HepG2 (cell line): ENCODE measurements at regions not wholly inside any gene's neighbourhood (a gene's known extent, or its start where the extent isn't known, plus 50 kb on each side); places are given as distances from the start of the nearest gene placed in this dataset.

Source experiments
- ATAC-seq: fragments of 200-7000 bp; cut with Tn5 transposase; 3 replicates; pipeline ENCODE4 v1.9.1; 2020; ENCODE audit warnings: mild to moderate bottlenecking, moderate library complexity
- BruUV-seq: library from RNA; stranded (reverse); fragments of 400-500 nt; replicated peaks from 2 replicates; lab custom pipeline; 2021; lab: Mats Ljungman, UMichigan
- CTCF ChIA-PET: fragments of 300-600 bp; formaldehyde crosslinking; extraction: SDS; loops from one replicate; lab custom pipeline; 2021; ENCODE audit warnings: low total read pairs, inconsistent platforms, low intra/inter-chr PET ratio; lab: Yijun Ruan, JAX
- POLR2A ChIA-PET: fragments of 350-600 bp; sonication (Branson Sonifier 250); formaldehyde crosslinking; loops from one replicate; lab custom pipeline; 2020; ENCODE audit warnings: antibody characterized with exemption, inconsistent platforms; lab: Yijun Ruan, JAX
- DNase-seq: peaks from one replicate; pipeline ENCODE4 v3.0.0-alpha.2; 2015; ENCODE audit warnings: low spot score
- FAIRE-seq: peaks from 3 replicates; lab custom pipeline; 2011; peaks lifted over from hg19 to GRCh38; lab: Jason Lieb, UNC
- H2AFZ ChIP-seq: one replicate; pipeline ENCODE4 v1.6.1; 2011; ENCODE audit warnings: low read length, inconsistent platforms
- H3K27ac ChIP-seq: fragments of 300-600 bp; 3 replicates; pipeline ENCODE4 v1.8.0; 2011; ENCODE audit warnings: mixed run types, mild to moderate bottlenecking, mixed read lengths, low read length, inconsistent platforms; ENCODE audit not compliant: insufficient read depth; ENCODE audit errors: extremely low read length
- H3K27me3 ChIP-seq, 2 experiments: fragments of 200-600 bp in 1 of 2; 2 replicates in 1 of 2; 3 replicates in 1 of 2; pipeline versions ENCODE4 v1.6.0 to v1.8.0; 2011; ENCODE audit warnings: low read length in 2 of 2, mild to moderate bottlenecking in 2 of 2, moderate library complexity in 2 of 2, inconsistent platforms in 1 of 2; ENCODE audit not compliant: insufficient read depth in 2 of 2, control insufficient read depth in 1 of 2
- H3K36me3 ChIP-seq, 2 experiments: fragments of 200-600 bp in 1 of 2; replicated peaks in 1 of 2; 2 replicates in 1 of 2; 3 replicates in 1 of 2; pipeline versions ENCODE4 v1.5.1 to v1.8.0; 2011; ENCODE audit warnings: low read length in 2 of 2, inconsistent platforms in 1 of 2; ENCODE audit not compliant: insufficient read depth in 2 of 2, control insufficient read depth in 1 of 2
- H3K4me1 ChIP-seq: 2 replicates; pipeline ENCODE4 v1.5.1; 2012; ENCODE audit warnings: low read length, inconsistent platforms; ENCODE audit not compliant: insufficient read depth
- H3K4me2 ChIP-seq: 2 replicates; pipeline ENCODE4 v1.6.0; 2011; ENCODE audit warnings: low read depth, low read length, inconsistent platforms
- H3K4me3 ChIP-seq, 3 experiments: fragments of 200-600 bp in 1 of 3; sonication (generic), shearing (Covaris generic) in 1 of 3; replicated peaks in 1 of 3; 2 replicates each; pipeline ENCODE4 v1.5.1; 2011 to 2016; ENCODE audit warnings: low read length in 3 of 3, inconsistent platforms in 2 of 3, low read depth in 2 of 3, mild to moderate bottlenecking in 2 of 3, control low read depth in 1 of 3, mixed read lengths in 1 of 3; ENCODE audit not compliant: insufficient read depth in 1 of 3
- H3K79me2 ChIP-seq: one replicate; pipeline ENCODE4 v1.6.1; 2011; ENCODE audit warnings: low read length, inconsistent platforms; ENCODE audit not compliant: insufficient read depth
- H3K9ac ChIP-seq: 2 replicates; pipeline ENCODE4 v1.6.0; 2011; ENCODE audit warnings: mild to moderate bottlenecking, low read depth, low read length, inconsistent platforms; ENCODE audit not compliant: insufficient read depth
- H3K9me3 ChIP-seq: 2 replicates; pipeline ENCODE4 v1.5.1; 2012; ENCODE audit warnings: mild to moderate bottlenecking, low read length
- H4K20me1 ChIP-seq: 2 replicates; pipeline ENCODE4 v1.6.0; 2011; ENCODE audit warnings: inconsistent platforms, mild to moderate bottlenecking, low read length, moderate library complexity; ENCODE audit not compliant: insufficient read depth
- ARNT2 ChIP-seq: sonication (generic); formaldehyde crosslinking; IDR thresholded peaks from 2 replicates; pipeline ENCODE4 v1.8.0; 2022; ENCODE audit warnings: mild to moderate bottlenecking, low read depth, missing genetic modification reagents, moderate library complexity
- ATF7 ChIP-seq, 2 experiments: fragments of 450-650 bp in 1 of 2; sonication (generic) in 1 of 2; formaldehyde crosslinking in 1 of 2; IDR thresholded peaks; 2 replicates each; pipeline versions ENCODE4 v1.4.0 to v1.6.1; 2016 to 2020; ENCODE audit warnings: antibody characterized with exemption in 1 of 2, mild to moderate bottlenecking in 1 of 2, missing genetic modification reagents in 1 of 2
- KMT2A ChIP-seq: sonication (generic); formaldehyde crosslinking; IDR thresholded peaks from 2 replicates; pipeline ENCODE4 v1.4.0; 2020; ENCODE audit warnings: missing genetic modification reagents
- PHF5A ChIP-seq: IDR thresholded peaks from one replicate; pipeline ENCODE4 v1.6.1; 2018; ENCODE audit warnings: low read depth, missing genetic modification reagents; ENCODE audit not compliant: unreplicated experiment
- SIX1 ChIP-seq: sonication (generic); formaldehyde crosslinking; IDR thresholded peaks from 2 replicates; pipeline ENCODE4 v1.4.0; 2020; ENCODE audit warnings: missing genetic modification reagents, borderline replicate concordance
- SMARCC2 ChIP-seq: fragments of 450-650 bp; IDR thresholded peaks from 2 replicates; pipeline ENCODE4 v1.6.1; 2017; ENCODE audit warnings: antibody characterized with exemption, mild to moderate bottlenecking
- SRY ChIP-seq: sonication (generic); formaldehyde crosslinking; IDR thresholded peaks from 2 replicates; pipeline ENCODE4 v1.8.0; 2022; ENCODE audit warnings: mild to moderate bottlenecking, missing genetic modification reagents
- TEAD2 ChIP-seq: sonication (generic); formaldehyde crosslinking; IDR thresholded peaks from 2 replicates; pipeline ENCODE4 v1.9.0; 2021; ENCODE audit warnings: missing genetic modification reagents
- ZBTB42 ChIP-seq: sonication (generic); formaldehyde crosslinking; IDR thresholded peaks from 2 replicates; pipeline ENCODE4 v1.5.0; 2020; ENCODE audit warnings: mild to moderate bottlenecking, missing genetic modification reagents
- ZNF451 ChIP-seq: sonication (generic); formaldehyde crosslinking; IDR thresholded peaks from 2 replicates; pipeline ENCODE4 v1.5.0; 2020; ENCODE audit warnings: mild to moderate bottlenecking, missing genetic modification reagents
- ZNF724P ChIP-seq: sonication (generic); formaldehyde crosslinking; IDR thresholded peaks from 2 replicates; pipeline ENCODE4 v1.8.0; 2022; ENCODE audit warnings: missing genetic modification reagents, borderline replicate concordance
- WGBS: methylation state at CpG from one replicate; pipeline ENCODE4 v1.1.6; 2017; ENCODE audit warnings: low lambda C conversion rate; 5-methylcytosine and 5-hydroxymethylcytosine counted together
- in situ Hi-C: cut with HindIII; loops from 2 replicates; pipeline ENCODE4 v1.10.0; 2017; ENCODE audit warnings: low pct_unique_long_range_greater_than_20kb; ENCODE audit not compliant: extremely low pct_ligation_motif_present
- intact Hi-C: fragments of 100-400 bp; cut with micrococcal nuclease; formaldehyde crosslinking; loops from one replicate; pipeline ENCODE4 v1.10.0; 2022; ENCODE audit not compliant: unreplicated experiment
- TF ChIP-seq, protein P1 (sequence below): sonication (generic); formaldehyde crosslinking; IDR thresholded peaks from 2 replicates; pipeline ENCODE4 v1.4.0; 2020; ENCODE audit warnings: low read depth, mild to moderate bottlenecking, missing genetic modification reagents
- TF ChIP-seq, protein P2 (sequence below): IDR thresholded peaks from 2 replicates; pipeline ENCODE4 v1.6.1; 2016
- TF ChIP-seq, protein P3 (sequence below): sonication (generic); formaldehyde crosslinking; IDR thresholded peaks from 2 replicates; pipeline ENCODE4 v1.5.1; 2020; ENCODE audit warnings: missing genetic modification reagents, mild to moderate bottlenecking, borderline replicate concordance
- TF ChIP-seq, protein P4 (sequence below): sonication (generic); formaldehyde crosslinking; IDR thresholded peaks from 2 replicates; pipeline ENCODE4 v1.8.1; 2023; ENCODE audit warnings: mild to moderate bottlenecking, inconsistent platforms, moderate library complexity, missing genetic modification reagents, borderline replicate concordance

DNA sequence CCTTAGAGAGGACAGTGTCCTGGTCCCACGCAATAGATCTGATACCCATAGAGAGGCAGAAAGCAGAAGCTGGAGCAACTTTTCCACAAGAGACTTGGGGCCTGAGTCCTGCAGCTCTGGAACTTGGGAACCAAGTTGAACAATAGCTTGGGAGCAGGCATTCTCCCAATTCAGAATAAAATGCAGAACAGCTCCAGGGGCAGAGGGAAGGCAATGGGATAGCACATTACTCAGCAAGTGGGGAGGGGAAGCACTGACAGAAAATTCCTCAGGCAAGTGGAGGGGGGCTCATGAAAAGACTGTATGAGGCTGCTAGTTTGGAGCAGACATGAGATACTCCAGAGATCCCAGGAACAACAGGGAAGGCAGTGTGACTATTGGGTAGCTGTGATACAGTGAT, 513.6 kb downstream of the HINT1 start (continued):
- TF ChIP-seq, protein P1, sequence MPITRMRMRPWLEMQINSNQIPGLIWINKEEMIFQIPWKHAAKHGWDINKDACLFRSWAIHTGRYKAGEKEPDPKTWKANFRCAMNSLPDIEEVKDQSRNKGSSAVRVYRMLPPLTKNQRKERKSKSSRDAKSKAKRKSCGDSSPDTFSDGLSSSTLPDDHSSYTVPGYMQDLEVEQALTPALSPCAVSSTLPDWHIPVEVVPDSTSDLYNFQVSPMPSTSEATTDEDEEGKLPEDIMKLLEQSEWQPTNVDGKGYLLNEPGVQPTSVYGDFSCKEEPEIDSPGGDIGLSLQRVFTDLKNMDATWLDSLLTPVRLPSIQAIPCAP = no peak
- TF ChIP-seq, protein P2, sequence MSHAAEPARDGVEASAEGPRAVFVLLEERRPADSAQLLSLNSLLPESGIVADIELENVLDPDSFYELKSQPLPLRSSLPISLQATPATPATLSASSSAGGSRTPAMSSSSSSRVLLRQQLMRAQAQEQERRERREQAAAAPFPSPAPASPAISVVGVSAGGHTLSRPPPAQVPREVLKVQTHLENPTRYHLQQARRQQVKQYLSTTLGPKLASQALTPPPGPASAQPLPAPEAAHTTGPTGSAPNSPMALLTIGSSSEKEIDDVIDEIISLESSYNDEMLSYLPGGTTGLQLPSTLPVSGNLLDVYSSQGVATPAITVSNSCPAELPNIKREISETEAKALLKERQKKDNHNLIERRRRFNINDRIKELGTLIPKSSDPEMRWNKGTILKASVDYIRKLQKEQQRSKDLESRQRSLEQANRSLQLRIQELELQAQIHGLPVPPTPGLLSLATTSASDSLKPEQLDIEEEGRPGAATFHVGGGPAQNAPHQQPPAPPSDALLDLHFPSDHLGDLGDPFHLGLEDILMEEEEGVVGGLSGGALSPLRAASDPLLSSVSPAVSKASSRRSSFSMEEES (CRISPR knock-in tag) = no peak
- TF ChIP-seq ZNF451 (CRISPR knock-in tag) (no peak), SRY (CRISPR knock-in tag) (no peak), SIX1 (CRISPR knock-in tag) (no peak), TEAD2 (CRISPR knock-in tag) (no peak), ZBTB42 (CRISPR knock-in tag) (no peak)

DNA sequence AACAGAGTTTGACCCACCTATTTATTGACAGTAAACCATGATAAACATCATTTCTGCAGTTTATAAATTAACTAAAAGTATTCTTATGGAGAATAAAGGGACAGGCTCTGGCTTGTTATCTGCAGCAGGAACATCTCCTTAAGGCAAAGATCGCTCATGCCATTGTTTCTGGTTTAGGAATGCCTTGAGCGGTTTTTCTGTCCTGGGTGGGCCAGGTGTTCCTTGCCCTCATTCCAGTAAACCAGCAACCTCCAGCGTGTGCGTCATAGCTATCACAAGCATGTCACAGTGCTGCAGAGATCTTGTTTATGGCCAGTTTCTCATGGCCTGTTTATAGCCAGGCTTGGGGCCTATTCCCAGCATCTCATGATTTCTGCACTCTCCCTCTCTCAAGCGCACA, 521.7 kb downstream of the HINT1 start:
- FAIRE-seq (no peak), ATAC-seq (no peak), DNase-seq (no peak)
- ChIA-PET CTCF (no interaction called here), POLR2A (no interaction called here)
- WGBS = 0% methylated on average over 4 of the region's 5 CpGs
- Histone ChIP-seq H4K20me1 (no peaks in the 10 kb centered on the region), H3K36me3 (no peaks in the 10 kb centered on the region), H3K4me1 (no peaks in the 10 kb centered on the region), H3K27me3 (no peaks in the 10 kb centered on the region), H3K79me2 (no peaks in the 10 kb centered on the region), H3K27ac (no peak overlapping the region), H2AFZ (no peak overlapping the region), H3K9ac (no peak overlapping the region), H3K4me2 (no peak overlapping the region), H3K9me3 (peaks cover 28% of the 10 kb centered on the region), H3K4me3 (no peak overlapping the region)
- BruUV-seq = no TSS peak
- in situ Hi-C loops (no loop called here), intact Hi-C loops (no loop called here)
- TF ChIP-seq, protein P3, sequence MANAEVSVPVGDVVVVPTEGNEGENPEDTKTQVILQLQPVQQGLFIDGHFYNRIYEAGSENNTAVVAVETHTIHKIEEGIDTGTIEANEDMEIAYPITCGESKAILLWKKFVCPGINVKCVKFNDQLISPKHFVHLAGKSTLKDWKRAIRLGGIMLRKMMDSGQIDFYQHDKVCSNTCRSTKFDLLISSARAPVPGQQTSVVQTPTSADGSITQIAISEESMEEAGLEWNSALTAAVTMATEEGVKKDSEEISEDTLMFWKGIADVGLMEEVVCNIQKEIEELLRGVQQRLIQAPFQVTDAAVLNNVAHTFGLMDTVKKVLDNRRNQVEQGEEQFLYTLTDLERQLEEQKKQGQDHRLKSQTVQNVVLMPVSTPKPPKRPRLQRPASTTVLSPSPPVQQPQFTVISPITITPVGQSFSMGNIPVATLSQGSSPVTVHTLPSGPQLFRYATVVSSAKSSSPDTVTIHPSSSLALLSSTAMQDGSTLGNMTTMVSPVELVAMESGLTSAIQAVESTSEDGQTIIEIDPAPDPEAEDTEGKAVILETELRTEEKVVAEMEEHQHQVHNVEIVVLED = no peak
- TF ChIP-seq, protein P4, sequence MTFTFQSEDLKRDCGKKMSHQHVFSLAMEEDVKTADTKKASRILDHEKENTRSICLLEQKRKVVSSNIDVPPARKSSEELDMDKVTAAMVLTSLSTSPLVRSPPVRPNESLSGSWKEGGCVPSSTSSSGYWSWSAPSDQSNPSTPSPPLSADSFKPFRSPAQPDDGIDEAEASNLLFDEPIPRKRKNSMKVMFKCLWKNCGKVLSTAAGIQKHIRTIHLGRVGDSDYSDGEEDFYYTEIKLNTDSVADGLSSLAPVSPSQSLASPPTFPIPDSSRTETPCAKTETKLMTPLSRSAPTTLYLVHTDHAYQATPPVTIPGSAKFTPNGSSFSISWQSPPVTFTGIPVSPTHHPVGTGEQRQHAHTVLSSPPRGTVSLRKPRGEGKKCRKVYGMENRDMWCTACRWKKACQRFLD (CRISPR knock-in tag) = no peak
- TF ChIP-seq SMARCC2 (no peak), ATF7 (IDR thresholded peaks at IDR 0.05) (no peak), ATF7 (CRISPR knock-in tag; IDR thresholded peaks at IDR 0.05) (no peak), PHF5A (CRISPR knock-in tag) (no peak), ARNT2 (CRISPR knock-in tag) (no peak), KMT2A (no peak), ZNF724P (CRISPR knock-in tag) (no peak), ZNF451 (CRISPR knock-in tag) (no peak)
